A172 (cell line): ENCODE measurements at regions not wholly inside any gene's neighbourhood (a gene's known extent, or its start where the extent isn't known, plus 50 kb on each side); places are given as distances from the start of the nearest gene placed in this dataset.
"Not testable (repeated sequence)": the region's sequence is repeated elsewhere in the genome, so short reads cannot be mapped to it uniquely, and the experiment has no call there.

Source experiments
- DNase-seq: peaks from one replicate; pipeline ENCODE4 v3.0.0-alpha.2; 2015; ENCODE audit warnings: low spot score

DNA sequence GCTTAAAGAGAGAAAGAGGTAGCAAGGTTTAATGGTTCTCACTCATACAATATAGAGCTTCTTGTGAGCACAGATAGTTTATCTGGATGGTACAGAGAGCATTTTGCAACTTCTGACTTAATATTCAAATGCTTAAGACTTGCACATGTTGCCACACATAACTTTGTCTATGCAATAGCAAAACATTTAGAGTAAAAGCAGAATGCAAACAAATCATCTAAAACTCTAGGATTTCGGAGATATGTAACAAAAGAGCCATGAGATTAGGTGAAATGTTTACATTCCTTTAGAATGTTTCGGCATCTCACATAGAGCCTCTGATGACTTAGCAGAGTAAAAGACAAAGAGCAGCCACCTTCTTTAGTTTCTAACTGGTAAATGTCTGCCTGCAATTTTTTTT lies 717.1 kb upstream of the LRRN3 start:
- no peak for DNase-seq

- DNase-seq, result no peak
These were observed 715.9 kb upstream of the LRRN3 start for GRCh38 chr7:110375068-110375467.

DNA sequence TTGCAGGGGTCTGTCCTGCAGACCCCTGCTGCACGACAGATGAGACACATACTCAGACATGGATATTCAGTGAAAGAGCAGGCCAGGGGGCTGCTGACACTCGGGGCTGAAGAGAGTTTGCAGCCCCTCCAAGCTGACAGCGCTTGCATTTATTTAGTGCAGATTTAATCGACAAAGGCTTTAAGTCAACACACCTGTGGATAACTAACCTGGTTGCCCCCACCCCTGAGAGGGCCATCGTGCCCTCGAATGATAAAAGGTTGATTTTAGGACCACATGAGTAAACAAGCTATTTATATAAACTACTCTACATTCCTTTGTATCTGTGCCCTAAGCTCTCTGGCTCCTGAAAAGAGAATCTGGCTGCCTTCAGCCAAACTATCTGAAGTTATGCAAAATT lies 708.2 kb upstream of the LRRN3 start:
- DNase-seq, result no peak

DNA sequence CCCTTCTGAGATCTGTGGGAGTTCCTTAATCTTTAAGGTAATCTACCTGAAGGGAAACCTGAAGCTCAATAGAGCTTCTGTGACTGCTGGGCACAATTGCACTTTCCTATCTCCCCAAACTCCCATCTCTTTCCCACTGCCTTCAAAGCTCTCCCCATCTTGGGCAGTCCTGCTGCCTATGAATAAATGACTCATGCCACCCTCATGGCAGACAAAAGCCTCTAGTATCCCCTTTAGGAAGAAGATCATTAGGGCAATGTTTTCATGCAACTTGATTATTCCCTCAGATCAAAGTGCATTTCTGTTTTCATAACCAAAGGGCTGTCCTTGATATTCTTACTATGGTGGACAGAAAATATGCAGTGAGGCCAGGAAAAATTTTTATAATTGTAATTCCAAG lies 704.9 kb upstream of the LRRN3 start:
- DNase-seq, result peak; percentile 27

DNA sequence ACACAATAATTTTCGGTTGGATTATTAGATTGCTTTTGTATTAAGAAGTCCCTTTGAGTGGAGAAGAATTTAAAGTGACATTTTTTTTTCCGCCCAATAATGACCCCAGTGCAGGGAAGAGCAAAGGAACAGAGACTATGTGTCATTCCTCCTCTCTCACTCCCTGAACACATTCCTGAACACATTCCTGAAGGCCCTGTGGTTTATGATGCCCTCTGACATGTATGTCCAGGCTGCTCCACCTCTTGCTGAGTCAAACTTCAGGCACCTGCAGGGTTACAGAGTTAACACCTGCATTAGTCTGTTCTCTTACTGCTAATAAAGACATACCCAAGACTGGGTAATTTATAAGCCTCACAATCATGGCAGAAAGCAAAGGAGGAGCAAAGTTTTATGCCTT lies 704.0 kb upstream of the LRRN3 start:
- DNase-seq, result peak; percentile 92

GRCh38 chr7:110387689-110388088 lies 703.2 kb upstream of the LRRN3 start:
- no peak for DNase-seq

- DNase-seq, result no peak
These were observed 702.5 kb upstream of the LRRN3 start for GRCh38 chr7:110388457-110388856.

- no peak for DNase-seq
These were observed 694.9 kb upstream of the LRRN3 start for GRCh38 chr7:110396021-110396420.

- DNase-seq, result peak; percentile 39
These were observed 692.8 kb upstream of the LRRN3 start for GRCh38 chr7:110397927-110398660.

GRCh38 chr7:110399421-110399820 lies 691.5 kb upstream of the LRRN3 start:
- DNase-seq, result no peak

- no peak for DNase-seq
These were observed 690.5 kb upstream of the LRRN3 start for GRCh38 chr7:110400411-110400810.

GRCh38 chr7:110407242-110407641 lies 683.7 kb upstream of the LRRN3 start:
- no peak for DNase-seq

GRCh38 chr7:110407706-110408105 lies 683.2 kb upstream of the LRRN3 start:
- DNase-seq, result no peak

DNA sequence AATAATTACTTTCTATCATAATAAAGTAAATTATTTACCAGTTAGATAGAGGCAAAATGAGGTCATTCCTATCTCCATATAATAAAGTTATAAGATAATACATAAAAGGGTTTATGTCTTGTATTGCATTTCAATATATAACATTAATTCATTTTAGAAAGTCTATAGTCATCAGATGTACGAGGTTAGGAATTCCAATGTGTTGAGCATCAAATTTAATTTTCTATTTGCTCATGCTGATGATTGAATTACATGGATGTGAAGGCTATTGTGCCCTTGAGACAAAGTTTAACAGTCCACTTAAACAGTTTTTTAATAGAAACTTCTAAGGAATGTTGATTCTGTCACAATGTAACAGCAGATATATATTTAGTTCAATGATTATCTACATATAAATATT lies 678.3 kb upstream of the LRRN3 start:
- DNase-seq, result no peak

GRCh38 chr7:110413038-110413437 lies 677.9 kb upstream of the LRRN3 start:
- no peak for DNase-seq

- no peak for DNase-seq
These were observed 673.3 kb upstream of the LRRN3 start for GRCh38 chr7:110417611-110418010.

- DNase-seq, result no peak
These were observed 672.2 kb upstream of the LRRN3 start for GRCh38 chr7:110418659-110419280.

GRCh38 chr7:110420788-110421187 lies 670.1 kb upstream of the LRRN3 start:
- DNase-seq, result no peak

DNA sequence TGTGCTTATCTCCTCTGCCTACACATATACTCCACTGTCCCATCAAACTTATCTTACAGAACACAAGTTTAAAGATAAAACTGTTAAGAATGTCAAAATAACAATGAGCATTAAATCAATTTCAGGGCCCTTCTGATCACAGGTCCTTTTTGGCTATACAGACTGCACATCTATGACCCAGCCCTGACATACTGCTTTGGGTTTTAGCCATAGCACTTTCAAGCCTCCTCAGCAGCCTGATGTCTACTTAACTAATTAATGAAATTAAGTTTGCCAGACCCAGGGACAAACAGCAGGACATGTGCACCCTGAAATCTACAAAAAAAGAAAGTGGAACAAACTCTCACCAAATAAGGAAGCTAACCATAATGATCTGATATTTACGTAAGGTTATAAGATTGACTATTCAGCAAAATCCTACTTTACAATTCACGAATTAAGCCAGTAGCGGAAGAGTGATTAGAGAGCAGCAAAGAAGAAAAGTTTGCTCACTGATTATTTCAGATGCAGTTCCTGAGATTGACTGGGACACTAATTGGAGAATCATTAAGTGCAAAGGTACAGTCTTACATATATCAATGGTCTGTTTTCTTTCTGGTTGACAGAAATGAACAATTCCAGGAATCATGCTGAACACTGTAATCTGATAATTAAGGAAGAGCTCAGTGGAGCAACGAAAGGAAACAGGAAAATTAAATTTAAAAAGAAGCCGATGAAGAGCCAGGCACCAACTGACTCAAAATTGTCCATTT lies 669.3 kb upstream of the LRRN3 start:
- no peak for DNase-seq

DNA sequence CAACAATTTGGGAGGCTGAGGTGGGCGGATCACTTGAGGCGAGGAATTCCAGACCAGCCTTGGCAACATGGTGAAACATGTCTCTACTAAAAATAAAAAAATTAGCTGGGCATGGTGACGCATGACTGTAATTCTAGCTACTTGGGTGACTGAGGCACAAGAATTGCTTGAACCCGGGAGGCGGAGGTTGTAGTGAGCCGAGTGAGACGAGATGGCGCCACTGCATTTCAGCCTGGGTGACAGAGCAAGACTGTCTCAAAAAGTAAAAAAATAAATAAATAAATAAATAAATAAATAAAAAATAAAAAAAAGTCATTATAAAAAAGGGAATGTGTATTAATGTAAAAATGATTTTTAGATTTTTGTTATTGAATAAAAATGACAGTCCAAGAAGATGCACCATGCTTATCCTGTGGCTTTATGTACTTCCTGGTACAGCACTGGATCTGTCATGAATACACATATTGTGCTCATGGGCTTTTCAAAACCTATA lies 658.8 kb upstream of the LRRN3 start:
- DNase-seq, result no peak

DNA sequence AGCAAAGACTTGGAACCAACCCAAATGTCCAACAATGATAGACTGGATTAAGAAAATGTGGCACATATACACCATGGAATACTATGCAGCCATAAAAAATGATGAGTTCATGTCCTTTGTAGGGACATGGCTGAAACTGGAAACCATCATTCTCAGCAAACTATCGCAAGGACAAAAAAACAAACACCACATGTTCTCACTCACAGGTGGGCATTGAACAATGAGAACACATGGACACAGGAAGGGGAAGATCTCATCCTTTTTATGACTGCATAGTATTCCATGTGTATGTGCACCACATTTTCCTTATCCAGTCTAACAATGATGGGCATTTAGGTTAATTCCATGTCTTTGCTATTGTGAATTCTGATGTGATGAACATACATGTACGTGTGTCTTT lies 652.0 kb upstream of the LRRN3 start:
- DNase-seq, result not testable (repeated sequence)

GRCh38 chr7:110442381-110442837 lies 648.5 kb upstream of the LRRN3 start:
- peak; percentile 73 for DNase-seq

DNA sequence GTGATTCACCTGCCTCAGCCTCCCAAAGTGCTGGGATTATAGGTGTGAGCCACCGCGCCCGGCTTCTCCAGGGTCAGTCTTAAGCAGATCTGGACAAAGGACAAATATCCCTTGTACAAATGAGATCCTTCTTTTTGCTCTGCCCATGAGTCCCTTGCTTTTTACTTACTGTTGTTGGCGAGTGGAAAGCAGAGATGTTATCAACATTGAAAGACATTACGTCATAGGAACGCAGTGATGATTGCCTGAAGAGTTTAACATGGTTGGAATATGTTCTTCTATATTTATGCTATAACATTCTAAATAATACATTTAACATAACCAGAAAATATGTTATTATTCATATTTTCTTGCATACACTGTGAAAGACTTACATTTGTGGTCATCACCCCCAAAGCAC lies 644.3 kb upstream of the LRRN3 start:
- DNase-seq, result no peak
